ENCODE measurements at regions not wholly inside any gene's neighbourhood (a gene's known extent, or its start where the extent isn't known, plus 50 kb on each side); places are given as distances from the start of the nearest gene placed in this dataset.
"Not testable (repeated sequence)": the region's sequence is repeated elsewhere in the genome, so short reads cannot be mapped to it uniquely, and the experiment has no call there.

GRCh38 chr5:67643536-67643935, 446.9 kb upstream of the CD180 start:
- DNase-seq (ENCODE audit: low spot score in 2 of 2) (no peak), ATAC-seq (no peak)
- Mint-ChIP-seq H3K36me3 (no peaks in the 10 kb centered on the region), H3K4me3 (no peak overlapping the region), H3K9me3 (peaks cover 6% of the 10 kb centered on the region), H3K27ac (no peak overlapping the region), H3K4me1 (no peaks in the 10 kb centered on the region)

- no peak overlapping the region for H3K4me3 Mint-ChIP-seq
- ATAC-seq (no peak), DNase-seq (ENCODE audit: low spot score in 2 of 2) (no peak)
- no peaks in the 10 kb centered on the region for H3K4me1 Mint-ChIP-seq
- H3K27ac Mint-ChIP-seq, result no peak overlapping the region
- peaks cover 6% of the 10 kb centered on the region for H3K9me3 Mint-ChIP-seq
- H3K36me3 Mint-ChIP-seq, result no peaks in the 10 kb centered on the region
Observed at GRCh38 chr5:67639976-67640375, 443.4 kb upstream of the CD180 start.

GRCh38 chr5:67639313-67639712, 442.7 kb upstream of the CD180 start:
- DNase-seq (ENCODE audit: low spot score in 2 of 2) (no peak), ATAC-seq (no peak)
- Mint-ChIP-seq H3K4me1 (no peaks in the 10 kb centered on the region), H3K9me3 (peaks cover 3% of the 10 kb centered on the region), H3K4me3 (no peak overlapping the region), H3K36me3 (no peaks in the 10 kb centered on the region), H3K27ac (no peak overlapping the region)

GRCh38 chr5:67636850-67637524, 440.4 kb upstream of the CD180 start:
- H3K36me3 Mint-ChIP-seq, result no peaks in the 10 kb centered on the region
- DNase-seq (ENCODE audit: low spot score in 2 of 2) (no peak), ATAC-seq (no peak)
- no peak overlapping the region for H3K4me3 Mint-ChIP-seq
- no peak overlapping the region for H3K27ac Mint-ChIP-seq
- peaks cover 3% of the 10 kb centered on the region for H3K9me3 Mint-ChIP-seq
- H3K4me1 Mint-ChIP-seq, result no peaks in the 10 kb centered on the region

- no peak overlapping the region for H3K4me3 Mint-ChIP-seq
- ATAC-seq (no peak), DNase-seq (ENCODE audit: low spot score in 2 of 2) (no peak)
- H3K27ac Mint-ChIP-seq, result no peak overlapping the region
- H3K36me3 Mint-ChIP-seq, result no peaks in the 10 kb centered on the region
- peaks cover 7% of the 10 kb centered on the region for H3K9me3 Mint-ChIP-seq
- no peaks in the 10 kb centered on the region for H3K4me1 Mint-ChIP-seq
Observed at GRCh38 chr5:67636091-67636490, 439.5 kb upstream of the CD180 start.

GRCh38 chr5:67627079-67627478, 430.5 kb upstream of the CD180 start:
- not testable (repeated sequence) for ATAC-seq, H3K27ac Mint-ChIP-seq, H3K4me1 Mint-ChIP-seq

GRCh38 chr5:67623078-67623477, 426.5 kb upstream of the CD180 start:
- ATAC-seq (no peak), DNase-seq (ENCODE audit: low spot score in 2 of 2) (no peak)
- H3K36me3 Mint-ChIP-seq, result no peaks in the 10 kb centered on the region
- H3K4me1 Mint-ChIP-seq, result no peaks in the 10 kb centered on the region
- no peak overlapping the region for H3K4me3 Mint-ChIP-seq
- H3K9me3 Mint-ChIP-seq, result no peaks in the 10 kb centered on the region
- no peak overlapping the region for H3K27ac Mint-ChIP-seq

More at GRCh38 chr5:67627079-67627478, 430.5 kb upstream of the CD180 start:
- H3K9me3 Mint-ChIP-seq; H3K36me3 Mint-ChIP-seq; H3K4me3 Mint-ChIP-seq; DNase-seq (ENCODE audit: low spot score in 2 of 2): not testable (repeated sequence)

GRCh38 chr5:67620424-67621397, 424.1 kb upstream of the CD180 start:
- ATAC-seq (peak; percentile 31), DNase-seq (ENCODE audit: low spot score in 2 of 2) (no peak)
- no peak overlapping the region for H3K4me3 Mint-ChIP-seq
- H3K27ac Mint-ChIP-seq, result no peak overlapping the region
- H3K9me3 Mint-ChIP-seq, result no peaks in the 10 kb centered on the region
- no peaks in the 10 kb centered on the region for H3K4me1 Mint-ChIP-seq
- H3K36me3 Mint-ChIP-seq, result no peaks in the 10 kb centered on the region

GRCh38 chr5:67619636-67620035, 423.0 kb upstream of the CD180 start:
- no peak overlapping the region for H3K27ac Mint-ChIP-seq
- no peaks in the 10 kb centered on the region for H3K4me1 Mint-ChIP-seq
- DNase-seq (ENCODE audit: low spot score in 2 of 2) (no peak), ATAC-seq (no peak)
- H3K36me3 Mint-ChIP-seq, result no peaks in the 10 kb centered on the region
- H3K9me3 Mint-ChIP-seq, result no peaks in the 10 kb centered on the region
- no peak overlapping the region for H3K4me3 Mint-ChIP-seq

- ATAC-seq (no peak), DNase-seq (ENCODE audit: low spot score in 2 of 2) (no peak)
- Mint-ChIP-seq H3K9me3 (no peaks in the 10 kb centered on the region), H3K4me1 (no peaks in the 10 kb centered on the region), H3K36me3 (no peaks in the 10 kb centered on the region), H3K27ac (no peak overlapping the region), H3K4me3 (no peak overlapping the region)
Observed at GRCh38 chr5:67619235-67619634, 422.6 kb upstream of the CD180 start.

GRCh38 chr5:67617051-67617450, 420.5 kb upstream of the CD180 start:
- H3K36me3 Mint-ChIP-seq, result no peaks in the 10 kb centered on the region
- DNase-seq (ENCODE audit: low spot score in 2 of 2), result no peak
- no peaks in the 10 kb centered on the region for H3K4me1 Mint-ChIP-seq
- no peak for ATAC-seq
- H3K27ac Mint-ChIP-seq, result no peak overlapping the region
- H3K9me3 Mint-ChIP-seq, result no peaks in the 10 kb centered on the region
- no peak overlapping the region for H3K4me3 Mint-ChIP-seq

- no peak for DNase-seq (ENCODE audit: low spot score in 2 of 2)
- Mint-ChIP-seq H3K4me1 (no peaks in the 10 kb centered on the region), H3K27ac (no peak overlapping the region), H3K36me3 (no peaks in the 10 kb centered on the region), H3K9me3 (no peaks in the 10 kb centered on the region), H3K4me3 (no peak overlapping the region)
- ATAC-seq, result no peak
Observed at GRCh38 chr5:67612961-67613360, 416.4 kb upstream of the CD180 start.

- H3K4me1 Mint-ChIP-seq, result no peaks in the 10 kb centered on the region
- H3K27ac Mint-ChIP-seq, result no peak overlapping the region
- ATAC-seq (no peak), DNase-seq (ENCODE audit: low spot score in 2 of 2) (no peak)
- no peaks in the 10 kb centered on the region for H3K36me3 Mint-ChIP-seq
- no peak overlapping the region for H3K4me3 Mint-ChIP-seq
- no peaks in the 10 kb centered on the region for H3K9me3 Mint-ChIP-seq
Observed at GRCh38 chr5:67610186-67610912, 413.8 kb upstream of the CD180 start.

- H3K4me3 Mint-ChIP-seq, result no peak overlapping the region
- H3K4me1 Mint-ChIP-seq, result no peaks in the 10 kb centered on the region
- no peaks in the 10 kb centered on the region for H3K36me3 Mint-ChIP-seq
- ATAC-seq (no peak), DNase-seq (ENCODE audit: low spot score in 2 of 2) (no peak)
- peaks cover under 1% of the 10 kb centered on the region for H3K9me3 Mint-ChIP-seq
- H3K27ac Mint-ChIP-seq, result no peak overlapping the region
Observed at GRCh38 chr5:67607958-67608357, 411.4 kb upstream of the CD180 start.

- ATAC-seq (no peak), DNase-seq (ENCODE audit: low spot score in 2 of 2) (no peak)
- no peaks in the 10 kb centered on the region for H3K36me3 Mint-ChIP-seq
- no peak overlapping the region for H3K4me3 Mint-ChIP-seq
- peaks cover 6% of the 10 kb centered on the region for H3K9me3 Mint-ChIP-seq
- no peaks in the 10 kb centered on the region for H3K4me1 Mint-ChIP-seq
- no peak overlapping the region for H3K27ac Mint-ChIP-seq
Observed at GRCh38 chr5:67606586-67606947, 410.0 kb upstream of the CD180 start.
